ENCODE measurements at regions not wholly inside any gene's neighbourhood (a gene's known extent, or its start where the extent isn't known, plus 50 kb on each side); places are given as distances from the start of the nearest gene placed in this dataset.
"Not testable (repeated sequence)": the region's sequence is repeated elsewhere in the genome, so short reads cannot be mapped to it uniquely, and the experiment has no call there.

DNA sequence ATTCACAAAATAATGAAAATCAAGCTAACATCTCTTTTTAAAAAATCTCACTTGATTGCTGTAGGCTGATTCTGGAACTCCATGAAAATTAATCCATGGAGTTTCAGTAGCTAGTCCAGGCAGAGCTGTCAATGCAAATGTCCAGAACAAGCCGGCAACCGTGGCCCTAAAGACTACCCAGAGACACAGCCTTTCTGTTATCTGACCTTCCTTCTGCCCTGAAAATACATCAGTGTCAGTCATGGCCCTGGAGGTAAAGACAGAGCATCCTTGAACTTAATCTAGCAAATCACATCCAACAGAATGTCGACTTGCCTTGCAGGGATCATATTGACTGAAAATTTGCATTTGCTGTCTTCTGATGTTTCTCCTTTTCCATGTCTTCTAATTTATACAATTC lies 887.4 kb upstream of the B3GALT2 start:
- ATAC-seq: no peak
- no peak for DNase-seq (ENCODE audit: low spot score)

DNA sequence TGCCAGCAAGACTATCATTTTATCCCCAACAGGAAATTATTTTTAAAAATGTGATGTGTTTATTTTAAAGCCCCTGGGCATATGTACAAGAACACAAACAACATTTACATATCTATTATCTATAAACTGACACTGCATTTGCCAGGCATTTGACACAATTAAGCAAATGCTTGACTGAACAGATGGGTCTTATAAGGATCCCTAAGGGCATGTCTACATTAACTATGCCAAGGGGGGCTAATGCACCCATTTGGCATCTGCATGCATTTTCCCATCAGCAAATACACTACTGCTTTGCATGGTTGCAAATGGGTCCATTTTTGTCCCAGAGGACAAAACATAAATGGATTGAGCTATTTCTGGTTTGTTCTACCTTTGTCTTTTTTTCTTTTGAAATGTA lies 884.8 kb upstream of the B3GALT2 start:
- no peak for ATAC-seq
- DNase-seq (ENCODE audit: low spot score): no peak

DNA sequence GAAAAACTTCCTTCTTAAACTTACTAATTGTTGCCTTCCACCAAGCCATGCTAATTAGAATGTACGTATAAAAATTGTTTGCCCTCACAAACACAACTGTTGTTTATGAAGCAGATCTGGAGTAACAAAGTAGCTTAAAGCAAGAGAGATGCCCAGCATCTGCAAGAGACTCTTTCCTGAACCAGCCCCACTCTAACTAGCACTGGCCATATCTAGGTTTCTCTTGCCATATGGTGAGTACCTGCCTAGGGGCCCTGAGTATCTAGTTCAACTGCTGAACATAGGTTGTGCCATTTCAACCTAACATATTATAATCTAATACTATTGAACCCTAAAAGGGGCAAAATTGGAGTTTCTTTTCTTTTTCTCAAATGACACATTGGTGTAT lies 883.4 kb upstream of the B3GALT2 start:
- DNase-seq (ENCODE audit: low spot score) (no peak), ATAC-seq (no peak)

DNA sequence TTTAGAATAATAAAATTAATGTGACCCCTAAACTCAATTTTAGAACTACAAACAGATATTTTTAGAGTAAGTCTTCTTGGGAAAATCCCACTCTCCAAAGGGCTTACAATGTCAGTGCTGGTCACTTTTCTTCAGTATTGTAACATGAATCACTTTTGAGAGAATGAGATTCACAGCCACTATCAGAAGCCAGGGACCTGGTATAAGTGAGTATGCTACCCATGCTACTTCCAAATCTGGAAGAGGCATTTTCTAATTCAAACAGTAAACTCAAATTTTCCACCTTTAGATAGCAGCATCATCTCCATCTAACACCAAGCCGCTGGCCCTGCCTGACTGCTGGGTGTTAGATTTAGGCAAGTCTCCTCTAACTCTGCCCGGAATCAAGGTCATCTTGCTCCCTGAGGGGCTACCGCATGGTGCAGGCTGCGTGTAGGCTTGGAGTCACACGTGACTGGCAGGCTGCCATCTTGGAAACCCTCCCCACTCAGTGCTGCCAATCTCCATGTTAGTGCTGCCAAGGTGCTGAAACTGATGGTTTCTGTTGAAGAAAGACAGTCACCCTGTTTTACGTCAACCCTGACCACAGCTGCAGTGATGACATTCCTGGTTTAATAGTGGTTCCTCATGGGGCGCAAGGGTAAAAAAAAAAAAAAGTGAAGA lies 882.9 kb upstream of the B3GALT2 start:
- ATAC-seq (peak; percentile 31), DNase-seq (ENCODE audit: low spot score) (peak; percentile 46)

DNA sequence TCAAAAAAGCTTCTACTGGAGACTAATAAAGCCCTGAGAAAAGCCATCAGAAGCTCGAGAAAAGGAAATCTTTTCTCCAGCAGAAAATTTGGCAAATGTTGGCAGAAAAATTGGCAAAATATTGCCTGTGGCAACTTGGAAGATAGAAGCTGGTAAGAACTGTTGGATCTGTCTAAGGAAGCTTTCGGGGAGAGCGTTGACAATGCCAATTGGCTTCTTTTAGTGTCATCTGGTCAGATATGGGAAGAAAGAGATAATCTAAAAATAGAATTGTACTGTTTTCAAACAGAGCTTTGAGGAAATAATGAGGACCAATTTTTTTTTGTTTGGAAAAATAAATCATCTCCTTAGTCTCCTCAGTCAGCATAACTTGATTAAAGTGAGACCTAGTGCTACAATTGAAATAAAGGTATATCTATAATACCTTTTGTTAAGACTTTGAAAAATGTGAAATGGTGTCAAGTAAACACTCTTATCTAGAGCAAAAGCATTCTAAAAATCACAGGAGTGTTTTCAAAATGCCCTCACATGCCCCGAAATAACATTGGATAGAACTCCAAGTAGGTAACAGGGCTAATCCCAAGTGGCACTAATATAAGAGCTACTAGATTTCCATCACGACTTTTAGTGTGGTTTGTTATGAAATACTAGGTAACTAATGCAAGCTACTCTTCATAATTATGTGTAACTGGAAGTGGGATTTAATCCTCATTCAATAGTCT lies 882.2 kb upstream of the B3GALT2 start:
- ATAC-seq (no peak), DNase-seq (ENCODE audit: low spot score) (no peak)

DNA sequence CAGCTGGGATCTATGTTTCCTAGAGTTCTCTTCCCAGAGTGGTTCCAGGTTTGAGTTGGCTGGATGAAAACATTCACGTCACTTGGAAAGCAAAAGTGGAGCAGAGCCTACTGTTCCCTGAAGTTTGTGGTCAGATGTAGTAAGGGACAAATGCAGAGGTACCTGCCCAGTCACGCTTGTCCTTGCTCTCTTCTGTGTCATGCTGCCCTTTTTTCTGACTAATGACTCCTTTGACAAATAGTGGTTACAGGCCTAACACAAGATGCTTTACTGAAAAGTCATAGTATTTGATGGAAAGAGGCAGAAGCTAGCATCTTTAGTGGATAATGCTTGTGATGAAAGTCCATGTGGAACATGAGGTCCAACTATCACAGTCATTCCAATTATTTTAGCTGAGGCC lies 881.4 kb upstream of the B3GALT2 start:
- no peak for DNase-seq (ENCODE audit: low spot score)
- no peak for ATAC-seq

- DNase-seq (ENCODE audit: low spot score) (no peak), ATAC-seq (no peak)
These were observed 876.5 kb upstream of the B3GALT2 start for GRCh38 chr1:194062962-194063361.

DNA sequence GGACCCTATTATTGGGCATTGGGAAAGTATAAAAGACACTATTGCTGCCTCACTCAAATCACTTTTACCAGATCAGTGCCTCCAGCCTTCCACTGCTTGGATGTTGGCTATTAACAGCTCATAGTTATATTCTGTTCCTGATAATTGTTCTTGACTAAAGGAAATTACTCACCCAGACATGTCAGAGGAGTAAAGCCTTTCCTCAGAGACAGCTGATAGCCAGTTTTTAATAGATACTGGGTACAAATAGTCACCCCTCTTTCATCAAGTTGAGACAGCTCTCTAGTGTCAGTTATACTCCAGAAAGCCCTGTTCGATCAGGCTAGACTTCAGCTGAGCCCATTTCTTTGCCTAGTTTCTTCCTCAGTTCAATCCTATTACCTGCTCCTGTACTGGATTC lies 876.1 kb upstream of the B3GALT2 start:
- DNase-seq (ENCODE audit: low spot score) (no peak), ATAC-seq (no peak)

GRCh38 chr1:194060481-194060880 lies 874.1 kb upstream of the B3GALT2 start:
- DNase-seq (ENCODE audit: low spot score): no peak
- ATAC-seq: no peak

- not testable (repeated sequence) for ATAC-seq
These were observed 871.9 kb upstream of the B3GALT2 start for GRCh38 chr1:194058268-194058667.

GRCh38 chr1:194056169-194056568 lies 869.8 kb upstream of the B3GALT2 start:
- no peak for DNase-seq (ENCODE audit: low spot score)
- peak; percentile 83 for ATAC-seq

More at GRCh38 chr1:194058268-194058667, 871.9 kb upstream of the B3GALT2 start:
- DNase-seq (ENCODE audit: low spot score): not testable (repeated sequence)

- no peak for DNase-seq (ENCODE audit: low spot score)
- peak; percentile 27 for ATAC-seq
These were observed 869.1 kb upstream of the B3GALT2 start for GRCh38 chr1:194055536-194055935.

GRCh38 chr1:194052514-194053338 lies 866.3 kb upstream of the B3GALT2 start:
- no peak for ATAC-seq
- DNase-seq (ENCODE audit: low spot score): no peak

DNA sequence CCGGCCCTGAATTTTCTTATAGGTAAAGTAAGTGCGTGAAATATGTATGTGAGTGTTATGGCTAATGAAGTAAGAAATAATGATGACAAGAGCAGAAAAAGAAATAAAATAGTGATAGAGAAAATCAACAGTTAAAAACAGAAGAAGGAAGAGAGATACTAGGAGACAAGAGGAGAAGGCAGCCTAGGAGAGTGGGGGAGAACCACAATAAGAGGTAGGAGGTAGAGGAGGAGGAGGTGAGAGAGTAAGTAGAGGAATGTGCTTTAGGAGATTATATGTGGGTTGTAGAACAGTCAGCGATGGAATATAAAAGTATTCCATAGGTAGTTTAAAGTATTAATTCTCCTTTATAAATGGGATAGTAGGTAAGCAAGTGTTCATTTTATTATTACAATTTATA lies 861.5 kb upstream of the B3GALT2 start:
- ATAC-seq (no peak), DNase-seq (ENCODE audit: low spot score) (no peak)

DNA sequence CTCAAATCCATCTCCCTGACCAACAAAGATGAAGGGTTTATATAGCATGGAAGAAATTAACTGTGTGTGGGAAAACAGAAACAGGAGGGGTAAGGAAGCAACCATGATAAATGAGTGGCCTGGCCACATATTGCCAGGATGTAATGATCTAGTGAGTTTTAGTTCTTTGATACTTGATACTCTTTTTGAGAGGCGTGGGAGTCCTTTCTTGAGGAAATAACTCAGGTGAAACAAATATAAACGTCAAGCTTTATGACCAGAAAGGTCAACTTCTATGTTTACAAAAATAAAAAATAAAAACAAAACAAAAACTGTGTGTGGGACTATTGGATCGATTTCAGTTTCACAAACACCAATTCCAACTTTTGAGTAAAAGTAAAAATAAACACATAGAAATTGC lies 860.8 kb upstream of the B3GALT2 start:
- ATAC-seq: no peak
- no peak for DNase-seq (ENCODE audit: low spot score)

DNA sequence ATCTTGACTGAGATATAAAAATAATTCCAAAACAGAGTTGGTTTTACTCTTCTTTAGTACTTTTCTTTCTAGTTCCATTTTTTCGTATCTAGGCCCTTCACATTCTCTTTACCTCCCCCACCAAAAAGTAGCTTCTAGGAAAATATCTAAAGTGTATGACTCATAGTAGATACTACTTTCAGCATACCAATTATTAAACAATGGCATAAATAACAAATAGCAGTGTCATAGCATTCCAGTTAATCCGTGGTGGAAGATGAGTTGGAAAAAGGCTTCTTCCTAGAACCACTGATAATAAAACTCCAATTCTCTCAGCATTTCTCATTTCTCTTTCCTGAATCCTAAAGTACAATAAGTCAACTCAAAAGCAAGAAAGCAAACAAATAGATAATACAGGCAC lies 859.0 kb upstream of the B3GALT2 start:
- DNase-seq (ENCODE audit: low spot score) (no peak), ATAC-seq (no peak)

DNA sequence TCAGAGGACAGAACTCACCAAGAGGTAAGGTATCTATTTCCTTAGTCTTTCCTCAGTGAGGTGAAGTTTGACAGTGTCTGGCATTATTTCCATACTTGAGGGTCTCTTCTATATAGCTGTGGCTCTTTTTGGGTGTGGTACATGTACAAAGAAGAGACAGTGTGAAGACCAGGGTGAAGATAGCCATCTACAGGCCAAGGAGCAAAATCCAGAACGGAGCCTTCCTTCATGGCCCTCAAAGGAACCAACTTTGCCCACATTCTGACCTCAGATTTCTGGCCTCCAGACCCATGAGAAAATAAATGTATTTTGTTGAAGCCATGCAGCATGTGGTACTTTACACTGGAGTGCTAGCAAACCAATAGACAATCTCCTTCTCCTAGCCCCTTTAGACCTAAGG lies 858.5 kb upstream of the B3GALT2 start:
- ATAC-seq (no peak), DNase-seq (ENCODE audit: low spot score) (no peak)

- DNase-seq (ENCODE audit: low spot score) (no peak), ATAC-seq (no peak)
These were observed 857.8 kb upstream of the B3GALT2 start for GRCh38 chr1:194043984-194044755.

DNA sequence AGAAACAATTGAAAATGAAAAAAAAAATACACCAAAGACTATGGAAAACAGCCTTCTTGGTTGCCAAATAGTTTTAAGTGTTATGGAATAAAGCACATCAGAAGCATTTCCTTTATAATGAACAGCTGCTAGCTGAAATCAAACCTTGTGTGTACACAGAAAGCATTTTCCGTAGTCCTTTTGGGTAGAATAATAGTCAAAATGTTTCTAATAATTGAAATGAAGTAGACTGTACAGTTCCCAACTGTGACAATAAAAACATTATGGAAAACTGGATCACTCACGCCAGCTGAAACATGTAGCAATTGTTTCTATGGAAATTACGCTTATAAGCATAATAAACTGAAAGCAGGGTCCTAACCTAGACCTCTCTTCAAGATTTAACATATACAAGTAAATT lies 856.3 kb upstream of the B3GALT2 start:
- no peak for DNase-seq (ENCODE audit: low spot score)

DNA sequence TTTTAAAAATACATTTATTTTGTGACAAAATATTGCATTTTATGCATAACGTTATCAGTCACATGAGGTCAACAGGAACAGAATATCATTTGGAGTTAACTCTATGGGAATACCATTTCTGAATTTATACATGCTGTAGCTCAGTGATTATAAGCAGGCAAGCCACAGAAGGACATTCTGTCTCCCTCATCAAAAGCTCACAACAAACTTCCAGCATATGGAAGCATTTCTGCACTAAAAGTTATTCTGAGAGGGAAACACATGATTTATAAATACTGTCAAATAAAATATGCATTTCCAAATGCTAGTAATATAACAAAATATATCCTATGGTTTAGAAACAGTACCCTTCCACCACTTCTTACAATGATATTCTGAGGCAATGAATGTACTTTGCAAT lies 854.1 kb upstream of the B3GALT2 start:
- no peak for DNase-seq (ENCODE audit: low spot score)
- no peak for ATAC-seq

More for the DNA sequence above, 856.3 kb upstream of the B3GALT2 start:
- ATAC-seq: no peak

DNA sequence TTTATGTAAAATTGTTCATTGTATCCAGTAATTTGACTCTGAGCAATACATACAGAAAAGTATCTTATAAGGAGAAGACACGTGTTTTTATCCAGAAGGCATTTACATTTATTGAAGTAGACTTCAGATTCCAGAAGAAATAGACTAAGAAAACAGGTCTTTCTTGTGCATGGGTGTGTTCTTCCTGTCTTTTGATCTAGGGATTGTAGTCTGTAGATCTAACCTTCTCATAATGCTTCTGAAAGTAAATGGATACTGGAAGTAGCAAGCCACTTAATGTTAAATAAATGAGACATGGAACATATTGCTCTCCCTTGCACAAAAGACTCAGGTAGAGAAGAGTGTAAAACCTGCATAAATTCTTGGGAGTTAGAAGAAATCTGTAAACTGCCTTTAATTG lies 853.2 kb upstream of the B3GALT2 start:
- DNase-seq (ENCODE audit: low spot score) (no peak), ATAC-seq (no peak)

All from left lobe of liver (tissue), 2 donors.